ENCODE measurements at regions not wholly inside any gene's neighbourhood (a gene's known extent, or its start where the extent isn't known, plus 50 kb on each side); places are given as distances from the start of the nearest gene placed in this dataset.
A peak's percentile ranks its signal among the peaks of the same experiment; 100 is the strongest.

GRCh38 chr2:128406736-128407554, 88.3 kb upstream of the HS6ST1 start:
- DNase-seq (ENCODE audit: low read depth in 2 of 2), result no peak
- H3K4me3 ChIP-seq (replicated peaks in 1 of 2; ENCODE audit: low read depth in 2 of 2, low read length in 2 of 2), result no peak overlapping the region
- TF ChIP-seq, protein P1, sequence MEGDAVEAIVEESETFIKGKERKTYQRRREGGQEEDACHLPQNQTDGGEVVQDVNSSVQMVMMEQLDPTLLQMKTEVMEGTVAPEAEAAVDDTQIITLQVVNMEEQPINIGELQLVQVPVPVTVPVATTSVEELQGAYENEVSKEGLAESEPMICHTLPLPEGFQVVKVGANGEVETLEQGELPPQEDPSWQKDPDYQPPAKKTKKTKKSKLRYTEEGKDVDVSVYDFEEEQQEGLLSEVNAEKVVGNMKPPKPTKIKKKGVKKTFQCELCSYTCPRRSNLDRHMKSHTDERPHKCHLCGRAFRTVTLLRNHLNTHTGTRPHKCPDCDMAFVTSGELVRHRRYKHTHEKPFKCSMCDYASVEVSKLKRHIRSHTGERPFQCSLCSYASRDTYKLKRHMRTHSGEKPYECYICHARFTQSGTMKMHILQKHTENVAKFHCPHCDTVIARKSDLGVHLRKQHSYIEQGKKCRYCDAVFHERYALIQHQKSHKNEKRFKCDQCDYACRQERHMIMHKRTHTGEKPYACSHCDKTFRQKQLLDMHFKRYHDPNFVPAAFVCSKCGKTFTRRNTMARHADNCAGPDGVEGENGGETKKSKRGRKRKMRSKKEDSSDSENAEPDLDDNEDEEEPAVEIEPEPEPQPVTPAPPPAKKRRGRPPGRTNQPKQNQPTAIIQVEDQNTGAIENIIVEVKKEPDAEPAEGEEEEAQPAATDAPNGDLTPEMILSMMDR (IDR thresholded peaks at IDR 0.05; ENCODE audit: low read depth, low read length), result no peak

- no peak overlapping the region for H3K4me3 ChIP-seq (replicated peaks in 1 of 2; ENCODE audit: low read depth in 2 of 2, low read length in 2 of 2)
- peak; percentile 73 to 84 for DNase-seq (ENCODE audit: low read depth in 2 of 2)
- TF ChIP-seq, protein P1 (IDR thresholded peaks at IDR 0.05; ENCODE audit: low read depth, low read length), result no peak
Observed at GRCh38 chr2:128408349-128409305, 90.0 kb upstream of the HS6ST1 start.

DNA sequence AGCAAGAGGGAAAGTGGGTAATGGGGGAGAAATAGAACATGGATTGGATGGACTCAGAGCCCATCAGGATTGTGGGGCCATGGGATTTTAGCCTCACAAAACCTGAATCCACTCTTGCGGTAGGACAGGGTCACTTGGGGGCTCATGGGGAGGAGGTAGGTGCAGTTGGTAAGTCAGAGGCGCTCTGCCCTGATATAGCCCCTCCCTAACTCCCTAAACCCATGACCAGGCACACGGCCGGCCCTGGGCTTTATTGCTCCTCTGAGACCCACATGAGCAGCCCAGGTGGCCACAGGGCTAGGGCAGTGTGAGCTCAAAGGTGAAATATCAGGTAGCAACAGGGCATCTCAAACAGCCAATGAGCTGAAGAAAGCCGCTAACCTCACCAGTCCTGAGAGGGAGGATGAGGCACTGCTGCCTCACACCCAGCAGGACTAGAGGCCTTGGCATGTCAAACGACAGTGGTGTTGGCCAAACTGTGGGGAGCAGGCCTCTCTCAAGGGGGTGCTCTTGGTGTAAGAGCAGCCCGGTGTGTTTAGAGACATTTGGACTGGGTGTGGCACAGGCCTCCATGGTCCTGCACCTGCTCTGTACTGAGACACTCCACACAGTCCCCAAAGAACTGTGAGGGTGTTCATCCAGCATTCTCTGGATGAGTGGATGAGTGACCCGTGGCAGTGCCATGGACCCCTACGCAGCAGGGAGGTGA, 90.8 kb upstream of the HS6ST1 start:
- DNase-seq (ENCODE audit: low read depth in 2 of 2), result no peak
- H3K4me3 ChIP-seq (replicated peaks in 1 of 2; ENCODE audit: low read depth in 2 of 2, low read length in 2 of 2), result no peak overlapping the region

DNA sequence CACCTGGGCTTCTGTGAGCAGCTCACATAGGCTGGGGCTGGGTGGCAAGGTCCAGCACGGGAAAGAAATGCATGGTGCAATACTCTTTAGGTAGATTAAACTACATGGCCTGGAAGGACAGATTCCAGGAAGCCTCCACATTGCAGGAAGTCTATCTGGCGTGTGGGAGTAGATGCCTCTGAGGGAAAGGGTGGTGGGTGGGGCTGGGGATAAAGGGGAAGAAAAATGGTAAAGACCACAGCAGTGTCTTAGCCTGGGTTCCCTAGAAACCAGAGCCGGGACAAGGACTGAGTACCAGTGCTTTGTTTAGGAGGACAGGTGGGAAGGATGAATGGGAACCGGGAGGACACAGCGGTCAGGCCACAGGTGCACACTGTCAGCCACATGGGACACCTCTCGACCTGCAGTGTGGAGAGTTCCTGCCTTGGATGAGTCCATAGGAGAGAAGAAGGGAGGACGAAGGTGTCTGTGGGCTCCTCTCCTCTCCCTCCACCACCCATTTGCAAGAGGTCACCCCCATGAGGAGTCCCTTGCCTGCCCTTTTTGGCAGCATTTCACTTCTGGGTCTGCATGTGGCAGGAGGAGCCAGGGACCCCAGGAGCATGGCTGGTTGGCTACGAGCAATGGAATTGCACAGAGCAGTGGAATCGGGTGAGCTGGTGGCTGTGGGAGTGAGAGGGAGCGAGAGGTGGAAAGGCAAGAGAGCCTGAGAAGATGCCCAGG, 91.5 kb upstream of the HS6ST1 start:
- TF ChIP-seq, protein P1 (IDR thresholded peaks at IDR 0.05; ENCODE audit: low read depth, low read length), result no peak
- DNase-seq (ENCODE audit: low read depth in 2 of 2), result no peak
- no peak overlapping the region for H3K4me3 ChIP-seq (replicated peaks in 1 of 2; ENCODE audit: low read depth in 2 of 2, low read length in 2 of 2)

More for the DNA sequence above, 90.8 kb upstream of the HS6ST1 start:
- TF ChIP-seq, protein P1 (IDR thresholded peaks at IDR 0.05; ENCODE audit: low read depth, low read length), result no peak

DNA sequence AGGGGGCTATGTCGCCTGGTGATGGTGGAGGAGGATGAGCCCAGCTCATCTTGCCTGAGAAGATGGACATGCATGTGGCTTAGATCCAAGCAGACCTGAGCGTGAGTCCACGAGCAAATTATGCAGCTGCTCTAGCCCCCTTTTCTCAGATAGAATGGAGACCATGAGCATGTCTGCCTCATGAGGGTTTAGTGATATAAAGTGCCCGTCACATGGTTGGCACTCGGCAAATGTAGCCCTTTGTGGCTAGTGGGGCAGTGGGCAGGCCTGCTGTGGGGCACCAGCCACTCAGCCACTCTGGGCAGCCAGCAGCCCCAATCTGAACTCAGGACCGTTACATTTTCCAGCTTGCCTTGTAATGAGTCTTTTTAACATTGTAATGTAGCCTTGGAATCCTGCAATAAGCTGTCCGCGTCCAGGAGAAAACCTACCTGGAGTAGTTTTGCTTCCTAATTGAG, 92.1 kb upstream of the HS6ST1 start:
- DNase-seq (ENCODE audit: low read depth in 2 of 2), result no peak
- no peak overlapping the region for H3K4me3 ChIP-seq (replicated peaks in 1 of 2; ENCODE audit: low read depth in 2 of 2, low read length in 2 of 2)
- TF ChIP-seq, protein P1 (IDR thresholded peaks at IDR 0.05; ENCODE audit: low read depth, low read length), result no peak

GRCh38 chr2:128411431-128411830, 92.8 kb upstream of the HS6ST1 start:
- TF ChIP-seq, protein P1 (IDR thresholded peaks at IDR 0.05; ENCODE audit: low read depth, low read length), result no peak
- no peak for DNase-seq (ENCODE audit: low read depth in 2 of 2)
- H3K4me3 ChIP-seq (replicated peaks in 1 of 2; ENCODE audit: low read depth in 2 of 2, low read length in 2 of 2), result no peak overlapping the region
